Coronary artery (tissue), 2 donors: ENCODE measurements at regions not wholly inside any gene's neighbourhood (a gene's known extent, or its start where the extent isn't known, plus 50 kb on each side); places are given as distances from the start of the nearest gene placed in this dataset.
"Not testable (repeated sequence)": the region's sequence is repeated elsewhere in the genome, so short reads cannot be mapped to it uniquely, and the experiment has no call there.

Experiments used
- DNase-seq: peaks from one replicate; pipeline ENCODE4 v3.0.0-alpha.2; 2017; ENCODE audit warnings: low spot score
- H3K27ac ChIP-seq, 2 donors: fragments of 200-600 bp; sonication (generic); one replicate each; pipeline ENCODE4 v1.5.1; 2016 to 2019
- H3K4me3 ChIP-seq: fragments of 200-600 bp; sonication (generic); 2 replicates; pipeline ENCODE4 v1.5.1; 2016; ENCODE audit warnings: mild to moderate bottlenecking, moderate library complexity
- CTCF ChIP-seq: fragments of 200-600 bp; sonication (generic); IDR thresholded peaks from one replicate; pipeline ENCODE4 v1.5.1; 2019; ENCODE audit warnings: antibody characterized with exemption

- Histone ChIP-seq H3K27ac (peak overlapping the region; percentile 18 to 47), H3K4me3 (peak overlapping the region; percentile 3)
- DNase-seq, result no peak
- no peak for TF ChIP-seq CTCF
Measured at GRCh38 chr14:53368066-53368465, 214.9 kb upstream of the DDHD1 start.

- DNase-seq, result no peak
- TF ChIP-seq CTCF, result no peak
- Histone ChIP-seq H3K4me3 (peak overlapping the region; percentile 3), H3K27ac (peak overlapping the region in 1 of 2 donors; percentile 47)
Measured at GRCh38 chr14:53367644-53368026, 214.5 kb upstream of the DDHD1 start.

GRCh38 chr14:53365486-53366130 is 212.5 kb upstream of the DDHD1 start:
- H3K27ac ChIP-seq, result no peak overlapping the region
- no peak for TF ChIP-seq CTCF
- H3K4me3 ChIP-seq, result no peak overlapping the region
- no peak for DNase-seq

GRCh38 chr14:53362916-53363315 is 209.8 kb upstream of the DDHD1 start:
- not testable (repeated sequence) for H3K27ac ChIP-seq, DNase-seq, H3K4me3 ChIP-seq

GRCh38 chr14:53360829-53361228 is 207.7 kb upstream of the DDHD1 start:
- H3K4me3 ChIP-seq, result no peak overlapping the region
- H3K27ac ChIP-seq, result no peak overlapping the region
- DNase-seq, result no peak
- no peak for TF ChIP-seq CTCF

- DNase-seq, result no peak
- no peak overlapping the region for H3K27ac ChIP-seq
Measured at GRCh38 chr14:53358166-53358565, 205.0 kb upstream of the DDHD1 start.

GRCh38 chr14:53356361-53357150 is 203.4 kb upstream of the DDHD1 start:
- Histone ChIP-seq H3K4me3 (no peak overlapping the region), H3K27ac (no peak overlapping the region)
- no peak for TF ChIP-seq CTCF
- no peak for DNase-seq

More at GRCh38 chr14:53358166-53358565, 205.0 kb upstream of the DDHD1 start:
- H3K4me3 ChIP-seq, result no peak overlapping the region
- TF ChIP-seq CTCF, result no peak
